GM12892 (cell line): ENCODE measurements at regions not wholly inside any gene's neighbourhood (a gene's known extent, or its start where the extent isn't known, plus 50 kb on each side); places are given as distances from the start of the nearest gene placed in this dataset.

ENCODE experiments used
- POLR2A ChIP-seq: IDR thresholded peaks from 2 replicates; pipeline ENCODE4 v1.6.1; 2011; ENCODE audit warnings: low read depth, low read length, control low read depth
- TAF1 ChIP-seq: IDR thresholded peaks from 2 replicates; pipeline ENCODE4 v1.6.1; 2011; ENCODE audit warnings: low read depth, mild to moderate bottlenecking, control low read depth, low read length, borderline replicate concordance

- TF ChIP-seq TAF1 = no peak
- no peak for TF ChIP-seq POLR2A
These were observed 1386.0 kb upstream of the CELF4 start for GRCh38 chr18:38951633-38952032.
